Subcutaneous abdominal adipose tissue (tissue), 5 donors: ENCODE measurements at regions not wholly inside any gene's neighbourhood (a gene's known extent, or its start where the extent isn't known, plus 50 kb on each side); places are given as distances from the start of the nearest gene placed in this dataset.

ENCODE experiments used
- H3K27ac ChIP-seq: one replicate; pipeline ENCODE4 v1.7.0; 2013; ENCODE audit warnings: low read depth, mild to moderate bottlenecking, inconsistent platforms, low read length, moderate library complexity
- H3K27me3 ChIP-seq, 5 donors: one replicate each; pipeline ENCODE4 v1.7.0; 2013; ENCODE audit warnings: low read length in 5 of 5, inconsistent platforms in 1 of 5; ENCODE audit not compliant: control insufficient read depth in 5 of 5, insufficient read depth in 4 of 5
- H3K36me3 ChIP-seq, 5 donors: one replicate each; pipeline ENCODE4 v1.7.0; 2013; ENCODE audit warnings: low read length in 5 of 5; ENCODE audit not compliant: control insufficient read depth in 5 of 5, insufficient read depth in 5 of 5
- H3K4me1 ChIP-seq, 5 donors: one replicate each; pipeline ENCODE4 v1.7.0; 2013; ENCODE audit warnings: low read length in 5 of 5, mild to moderate bottlenecking in 3 of 5, moderate library complexity in 1 of 5; ENCODE audit not compliant: control insufficient read depth in 5 of 5, insufficient read depth in 5 of 5
- H3K4me3 ChIP-seq, 5 donors: one replicate each; pipeline ENCODE4 v1.7.0; 2013; ENCODE audit warnings: low read length in 5 of 5, low read depth in 1 of 5
- H3K9ac ChIP-seq, 5 donors: one replicate each; pipeline ENCODE4 v1.7.0; 2013; ENCODE audit warnings: low read length in 5 of 5, mild to moderate bottlenecking in 4 of 5, moderate library complexity in 3 of 5
- H3K9me3 ChIP-seq, 5 donors: one replicate each; pipeline ENCODE4 v1.7.0; 2013; ENCODE audit warnings: low read length in 5 of 5; ENCODE audit not compliant: control insufficient read depth in 5 of 5
- donor health status: healthy.
- donor health status: healthy.
- donor health status: healthy.
- donor health status: healthy.
- donor health status: healthy.

GRCh38 chr4:162640152-162640551, 476.4 kb upstream of the FSTL5 start:
- H3K36me3 ChIP-seq, result no peaks in the 10 kb centered on the region
- H3K4me1 ChIP-seq, result no peaks in the 10 kb centered on the region
- H3K9ac ChIP-seq, result no peak overlapping the region
- H3K27ac ChIP-seq, result no peak overlapping the region
- H3K9me3 ChIP-seq, result no peaks in the 10 kb centered on the region
- H3K4me3 ChIP-seq, result no peak overlapping the region
- no peaks in the 10 kb centered on the region for H3K27me3 ChIP-seq

GRCh38 chr4:162634390-162634789, 470.6 kb upstream of the FSTL5 start:
- Histone ChIP-seq H3K27me3 (no peaks in the 10 kb centered on the region), H3K9ac (no peak overlapping the region), H3K9me3 (no peaks in the 10 kb centered on the region), H3K36me3 (no peaks in the 10 kb centered on the region), H3K4me3 (no peak overlapping the region), H3K27ac (no peak overlapping the region), H3K4me1 (no peaks in the 10 kb centered on the region)

GRCh38 chr4:162622664-162623063, 458.9 kb upstream of the FSTL5 start:
- peaks cover 0 to under 1% (median 0%) of the 10 kb centered on the region in 5 donors for H3K9me3 ChIP-seq
- no peaks in the 10 kb centered on the region for H3K27me3 ChIP-seq
- H3K9ac ChIP-seq, result no peak overlapping the region
- H3K4me3 ChIP-seq, result no peak overlapping the region
- no peak overlapping the region for H3K27ac ChIP-seq
- no peaks in the 10 kb centered on the region for H3K4me1 ChIP-seq
- no peaks in the 10 kb centered on the region for H3K36me3 ChIP-seq

GRCh38 chr4:162610116-162610515, 446.3 kb upstream of the FSTL5 start:
- Histone ChIP-seq H3K9ac (no peak overlapping the region), H3K9me3 (no peaks in the 10 kb centered on the region), H3K4me3 (no peak overlapping the region), H3K27me3 (no peaks in the 10 kb centered on the region), H3K36me3 (no peaks in the 10 kb centered on the region), H3K4me1 (no peaks in the 10 kb centered on the region), H3K27ac (no peak overlapping the region)

GRCh38 chr4:162586266-162586665, 422.5 kb upstream of the FSTL5 start:
- H3K36me3 ChIP-seq, result no peaks in the 10 kb centered on the region
- no peak overlapping the region for H3K27ac ChIP-seq
- no peaks in the 10 kb centered on the region for H3K4me1 ChIP-seq
- H3K9ac ChIP-seq, result no peak overlapping the region
- H3K4me3 ChIP-seq, result no peak overlapping the region
- H3K27me3 ChIP-seq, result no peaks in the 10 kb centered on the region
- no peaks in the 10 kb centered on the region for H3K9me3 ChIP-seq

- Histone ChIP-seq H3K9ac (no peak overlapping the region), H3K4me1 (no peaks in the 10 kb centered on the region), H3K27ac (no peak overlapping the region), H3K9me3 (no peaks in the 10 kb centered on the region), H3K27me3 (no peaks in the 10 kb centered on the region), H3K36me3 (no peaks in the 10 kb centered on the region), H3K4me3 (no peak overlapping the region)
Measured at GRCh38 chr4:162582180-162582579, 418.4 kb upstream of the FSTL5 start.

GRCh38 chr4:162565730-162566129, 401.9 kb upstream of the FSTL5 start:
- H3K27me3 ChIP-seq, result no peaks in the 10 kb centered on the region
- H3K9ac ChIP-seq, result no peak overlapping the region
- H3K4me1 ChIP-seq, result no peaks in the 10 kb centered on the region
- H3K36me3 ChIP-seq, result no peaks in the 10 kb centered on the region
- H3K9me3 ChIP-seq, result no peaks in the 10 kb centered on the region
- no peak overlapping the region for H3K27ac ChIP-seq
- no peak overlapping the region for H3K4me3 ChIP-seq

GRCh38 chr4:162560073-162560472, 396.3 kb upstream of the FSTL5 start:
- H3K36me3 ChIP-seq, result no peaks in the 10 kb centered on the region
- H3K27me3 ChIP-seq, result no peaks in the 10 kb centered on the region
- no peak overlapping the region for H3K9ac ChIP-seq
- H3K9me3 ChIP-seq, result no peaks in the 10 kb centered on the region
- H3K4me3 ChIP-seq, result no peak overlapping the region
- H3K27ac ChIP-seq, result no peak overlapping the region
- H3K4me1 ChIP-seq, result no peaks in the 10 kb centered on the region

- H3K4me1 ChIP-seq, result no peaks in the 10 kb centered on the region
- no peaks in the 10 kb centered on the region for H3K9me3 ChIP-seq
- H3K27me3 ChIP-seq, result no peaks in the 10 kb centered on the region
- no peak overlapping the region for H3K9ac ChIP-seq
- H3K27ac ChIP-seq, result no peak overlapping the region
- no peak overlapping the region for H3K4me3 ChIP-seq
- H3K36me3 ChIP-seq, result no peaks in the 10 kb centered on the region
Measured at GRCh38 chr4:162557516-162558106, 393.8 kb upstream of the FSTL5 start.

- no peaks in the 10 kb centered on the region for H3K27me3 ChIP-seq
- no peak overlapping the region for H3K4me3 ChIP-seq
- H3K4me1 ChIP-seq, result no peaks in the 10 kb centered on the region
- H3K9ac ChIP-seq, result no peak overlapping the region
- no peaks in the 10 kb centered on the region for H3K36me3 ChIP-seq
- H3K27ac ChIP-seq, result no peak overlapping the region
- H3K9me3 ChIP-seq, result no peaks in the 10 kb centered on the region
Measured at GRCh38 chr4:162535121-162535520, 371.3 kb upstream of the FSTL5 start.

GRCh38 chr4:162523171-162523570, 359.4 kb upstream of the FSTL5 start:
- Histone ChIP-seq H3K27ac (no peak overlapping the region), H3K4me3 (no peak overlapping the region), H3K27me3 (no peaks in the 10 kb centered on the region), H3K36me3 (no peaks in the 10 kb centered on the region), H3K9ac (no peak overlapping the region), H3K4me1 (no peaks in the 10 kb centered on the region), H3K9me3 (no peaks in the 10 kb centered on the region)
